ENCODE measurements at regions not wholly inside any gene's neighbourhood (a gene's known extent, or its start where the extent isn't known, plus 50 kb on each side); places are given as distances from the start of the nearest gene placed in this dataset.

DNA sequence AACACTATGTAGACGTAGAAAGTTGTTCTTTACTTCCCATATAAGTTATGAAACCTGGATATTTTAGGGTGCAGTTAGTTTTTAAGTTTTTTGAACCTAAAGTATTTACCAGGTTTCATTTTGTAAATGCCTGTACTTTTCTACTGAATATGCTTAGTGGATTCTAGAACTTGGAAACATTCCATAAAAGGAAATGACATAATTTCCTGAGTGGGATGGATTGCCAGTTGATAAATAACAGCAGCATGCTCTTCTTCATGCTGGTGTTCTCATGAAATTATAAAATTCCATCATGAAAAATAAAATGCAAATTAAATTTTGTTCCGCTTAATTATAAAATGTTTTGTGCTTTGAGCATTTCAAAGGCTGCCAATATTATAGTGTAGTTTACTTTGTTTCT is 362.2 kb upstream of the PCDH20 start:
- no peak for DNase-seq
- Histone ChIP-seq H3K14ac (replicated peaks; ENCODE audit: low read depth, low read length) (no peak overlapping the region), H3K18ac (ENCODE audit: low read depth, low read length) (no peak overlapping the region), H3K4me1 (ENCODE audit: control insufficient read depth, insufficient read depth, low read length) (no peaks in the 10 kb centered on the region), H3K23ac (ENCODE audit: low read depth, low read length) (no peak overlapping the region), H3K56ac (ENCODE audit: extremely low read depth, insufficient read depth, low read length) (no peak overlapping the region), H3K9me1 (ENCODE audit: insufficient read depth, low read length) (no peaks in the 10 kb centered on the region), H3K9ac (ENCODE audit: low read depth, low read length) (no peak overlapping the region), H3K4me3 (ENCODE audit: insufficient read depth, low read depth, low read length) (no peak overlapping the region), H3K4me2 (ENCODE audit: low read depth, low read length) (no peak overlapping the region), H3K79me1 (ENCODE audit: low read depth in 1 of 2, low read length in 2 of 2) (no peaks in the 10 kb centered on the region), H4K8ac (ENCODE audit: low read depth in 2 of 2, low read length in 2 of 2) (no peak overlapping the region), H2AK5ac (ENCODE audit: low read depth, low read length) (no peak overlapping the region), H4K20me1 (ENCODE audit: insufficient read depth, low read length) (no peaks in the 10 kb centered on the region), H3K9me3 (ENCODE audit: control insufficient read depth, insufficient read depth, low read length) (peaks cover 9% of the 10 kb centered on the region; the same call in 1 of the 2 replicates), H3K27me3 (ENCODE audit: control insufficient read depth, insufficient read depth, low read length) (no peaks in the 10 kb centered on the region), H2AK9ac (replicated peaks; ENCODE audit: low read depth, low read length, poor library complexity) (no peak overlapping the region), H2BK15ac (ENCODE audit: low read depth, low read length) (no peak overlapping the region), H2BK20ac (ENCODE audit: low read depth, low read length) (no peak overlapping the region), H4K91ac (ENCODE audit: insufficient read depth, low read depth, low read length) (no peak overlapping the region), H2BK5ac (ENCODE audit: low read depth, low read length, poor library complexity, severe bottlenecking) (no peak overlapping the region), H3K27ac (ENCODE audit: insufficient read depth, low read length) (no peak overlapping the region), H3K4ac (ENCODE audit: low read depth, low read length) (no peak overlapping the region), H4K5ac (ENCODE audit: low read depth, low read length) (no peak overlapping the region), H2AFZ (replicated peaks; ENCODE audit: low read length, poor library complexity) (no peak overlapping the region), H3K36me3 (ENCODE audit: control insufficient read depth, insufficient read depth, low read length) (no peaks in the 10 kb centered on the region), H2BK120ac (ENCODE audit: low read depth, low read length) (no peak overlapping the region)
- dilution Hi-C loops (cut with HindIII; ENCODE audit: low sequenced_read_pairs, unreplicated experiment) (no loop called here), in situ Hi-C loops (cut with MboI; ENCODE audit: low sequenced_read_pairs) (no loop called here), intact Hi-C loops (cut with micrococcal nuclease) (no loop called here)
- POLR2A ChIA-PET (ENCODE audit: unreplicated experiment): no interaction called here
- no TSS peak for BruUV-seq (replicated peaks)
- CTCF ChIA-PET: no interaction called here
- no CpG with 5 or more reads among the region's 2 CpGs for WGBS, 2 experiments (ENCODE audit: extremely low coverage in 2 of 2, insufficient read length in 1 of 2)
- ATAC-seq (ENCODE audit: low read depth): no peak
- TF ChIP-seq CHD1 (IDR thresholded peaks at IDR 0.05; ENCODE audit: low read depth, low read length) (no peak), USF2 (IDR thresholded peaks at IDR 0.05; ENCODE audit: low read depth, low read length) (no peak), BHLHE40 (IDR thresholded peaks at IDR 0.05; ENCODE audit: low read depth, low read length) (no peak), CEBPB (IDR thresholded peaks at IDR 0.05; ENCODE audit: low read depth, low read length) (no peak), RAD21 (IDR thresholded peaks at IDR 0.05; ENCODE audit: low read length) (no peak), SMC3 (IDR thresholded peaks at IDR 0.05; ENCODE audit: low read depth, low read length) (no peak), FOS (IDR thresholded peaks at IDR 0.05; ENCODE audit: low read depth, low read length) (no peak), RFX5 (IDR thresholded peaks at IDR 0.05; ENCODE audit: low read depth, low read length) (no peak), NFE2L2 (IDR thresholded peaks at IDR 0.05; ENCODE audit: low read depth, low read length) (no peak), POLR2A (IDR thresholded peaks at IDR 0.05; ENCODE audit: low read depth, low read length) (no peak), MAFK (IDR thresholded peaks at IDR 0.05; ENCODE audit: low read depth, low read length) (no peak), RCOR1 (IDR thresholded peaks at IDR 0.05; ENCODE audit: insufficient replicate concordance, low read length) (no peak), ELK1 (IDR thresholded peaks at IDR 0.05; ENCODE audit: borderline replicate concordance, low read depth, low read length) (no peak), MXI1 (IDR thresholded peaks at IDR 0.05; ENCODE audit: borderline replicate concordance, low read depth, low read length) (no peak), MAZ (IDR thresholded peaks at IDR 0.05; ENCODE audit: borderline replicate concordance, low read depth, low read length) (no peak)
- TF ChIP-seq, protein P1, sequence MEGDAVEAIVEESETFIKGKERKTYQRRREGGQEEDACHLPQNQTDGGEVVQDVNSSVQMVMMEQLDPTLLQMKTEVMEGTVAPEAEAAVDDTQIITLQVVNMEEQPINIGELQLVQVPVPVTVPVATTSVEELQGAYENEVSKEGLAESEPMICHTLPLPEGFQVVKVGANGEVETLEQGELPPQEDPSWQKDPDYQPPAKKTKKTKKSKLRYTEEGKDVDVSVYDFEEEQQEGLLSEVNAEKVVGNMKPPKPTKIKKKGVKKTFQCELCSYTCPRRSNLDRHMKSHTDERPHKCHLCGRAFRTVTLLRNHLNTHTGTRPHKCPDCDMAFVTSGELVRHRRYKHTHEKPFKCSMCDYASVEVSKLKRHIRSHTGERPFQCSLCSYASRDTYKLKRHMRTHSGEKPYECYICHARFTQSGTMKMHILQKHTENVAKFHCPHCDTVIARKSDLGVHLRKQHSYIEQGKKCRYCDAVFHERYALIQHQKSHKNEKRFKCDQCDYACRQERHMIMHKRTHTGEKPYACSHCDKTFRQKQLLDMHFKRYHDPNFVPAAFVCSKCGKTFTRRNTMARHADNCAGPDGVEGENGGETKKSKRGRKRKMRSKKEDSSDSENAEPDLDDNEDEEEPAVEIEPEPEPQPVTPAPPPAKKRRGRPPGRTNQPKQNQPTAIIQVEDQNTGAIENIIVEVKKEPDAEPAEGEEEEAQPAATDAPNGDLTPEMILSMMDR (conservative IDR thresholded peaks at IDR 0.05; ENCODE audit: low read depth, low read length): no peak
